NB4 (cell line): ENCODE measurements at regions not wholly inside any gene's neighbourhood (a gene's known extent, or its start where the extent isn't known, plus 50 kb on each side); places are given as distances from the start of the nearest gene placed in this dataset.

Experiments
- CTCF ChIP-seq: IDR thresholded peaks from one replicate; pipeline ENCODE4 v1.5.1; 2012; ENCODE audit warnings: low read depth, low read length
- MAX ChIP-seq: IDR thresholded peaks from 2 replicates; pipeline ENCODE4 v1.6.1; 2011; ENCODE audit warnings: low read depth, low read length
- MYC ChIP-seq: IDR thresholded peaks from 2 replicates; pipeline ENCODE4 v1.6.1; 2011; ENCODE audit warnings: low read depth, low read length
- POLR2A ChIP-seq: IDR thresholded peaks from 2 replicates; pipeline ENCODE4 v1.6.1; 2011; ENCODE audit warnings: mild to moderate bottlenecking; ENCODE audit not compliant: insufficient read length; ENCODE audit errors: extremely low read depth

DNA sequence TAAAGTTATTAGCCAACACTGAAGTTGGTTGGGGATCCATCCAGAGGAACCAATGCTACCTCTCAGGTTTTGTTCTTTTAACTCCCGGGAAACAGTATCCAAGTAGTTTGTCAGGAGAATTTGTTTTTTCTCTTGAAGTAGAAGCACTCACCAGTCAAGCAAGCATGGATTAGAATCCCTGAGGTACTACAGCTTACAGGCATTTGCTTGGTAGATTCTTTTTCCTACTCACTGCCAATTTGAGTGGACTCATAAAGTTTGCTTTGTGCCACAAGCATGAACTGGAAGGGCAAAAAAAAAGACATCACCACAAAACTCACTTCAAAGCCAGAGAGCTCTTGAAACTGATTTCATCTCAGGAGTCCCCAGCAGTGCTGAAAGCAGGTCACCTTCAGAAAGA is 167.4 kb downstream of the MBOAT1 start:
- TF ChIP-seq CTCF: no peak
- TF ChIP-seq POLR2A: no peak
- no peak for TF ChIP-seq MYC
- no peak for TF ChIP-seq MAX
